HG02981 (cell line): ENCODE measurements at regions not wholly inside any gene's neighbourhood (a gene's known extent, or its start where the extent isn't known, plus 50 kb on each side); places are given as distances from the start of the nearest gene placed in this dataset.

Experiments
- ATAC-seq: cut with Tn5 transposase; IDR thresholded peaks from one replicate; pipeline ENCODE4 v1.9.1; 2021; ENCODE audit warnings: mild to moderate bottlenecking, moderate library complexity; ENCODE audit not compliant: unreplicated experiment

DNA sequence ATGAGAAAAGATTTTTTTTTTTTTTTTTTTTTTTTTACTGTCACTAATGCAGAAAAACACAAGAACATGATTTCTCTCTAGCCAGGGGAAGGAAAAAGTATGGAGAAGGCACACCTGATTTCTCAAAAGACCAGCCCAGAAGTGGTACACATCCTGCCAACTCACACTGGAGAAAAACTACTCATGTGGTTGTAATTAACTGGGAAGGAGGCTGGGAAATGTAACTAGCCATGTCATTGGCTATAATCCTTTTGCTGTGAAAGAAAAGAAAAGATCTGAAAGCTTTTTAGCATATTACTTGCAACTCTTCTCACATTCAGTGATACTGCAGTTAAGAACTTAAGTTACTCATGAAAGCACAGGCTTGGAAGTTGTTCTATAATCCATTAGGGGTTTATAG lies 195.9 kb upstream of the PMFBP1 start:
- no peak for ATAC-seq

DNA sequence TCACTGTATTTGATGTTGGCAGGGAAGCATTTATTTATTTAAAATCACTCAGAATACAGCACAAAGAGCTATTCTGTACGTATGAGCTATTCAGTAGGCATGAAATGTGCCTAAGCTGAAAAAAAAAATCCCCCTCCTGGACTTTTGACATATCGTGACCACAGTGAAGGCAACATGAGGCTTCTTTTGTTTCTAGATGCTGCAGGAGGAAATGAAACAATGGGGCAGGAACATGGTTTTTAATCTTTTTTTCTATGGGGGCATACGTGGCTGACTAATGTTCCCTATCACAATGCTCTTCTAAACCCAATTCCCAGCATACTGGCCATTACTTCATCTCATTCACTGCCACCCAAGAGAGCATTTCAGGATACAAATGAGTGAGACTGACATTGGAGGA lies 191.0 kb upstream of the PMFBP1 start:
- no peak for ATAC-seq

DNA sequence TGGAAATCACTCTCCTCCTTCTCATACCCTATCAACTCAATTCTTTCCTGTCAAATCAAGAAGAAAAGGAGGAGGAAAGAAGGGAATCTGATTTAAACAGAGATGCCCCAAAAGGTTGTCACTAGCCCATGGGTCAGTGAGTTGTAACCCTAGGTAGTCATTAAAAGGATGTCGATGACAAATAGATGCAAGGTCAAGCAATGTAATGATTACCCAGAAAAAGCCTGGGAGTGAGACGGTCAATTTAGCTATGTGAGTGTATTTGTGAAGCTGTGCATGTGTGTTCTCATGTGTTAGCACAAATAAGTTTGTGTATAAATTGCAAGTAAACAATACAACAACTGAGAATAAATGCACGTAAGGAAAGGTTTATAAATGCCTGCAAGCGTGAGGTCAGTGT lies 190.5 kb upstream of the PMFBP1 start:
- ATAC-seq = no peak

DNA sequence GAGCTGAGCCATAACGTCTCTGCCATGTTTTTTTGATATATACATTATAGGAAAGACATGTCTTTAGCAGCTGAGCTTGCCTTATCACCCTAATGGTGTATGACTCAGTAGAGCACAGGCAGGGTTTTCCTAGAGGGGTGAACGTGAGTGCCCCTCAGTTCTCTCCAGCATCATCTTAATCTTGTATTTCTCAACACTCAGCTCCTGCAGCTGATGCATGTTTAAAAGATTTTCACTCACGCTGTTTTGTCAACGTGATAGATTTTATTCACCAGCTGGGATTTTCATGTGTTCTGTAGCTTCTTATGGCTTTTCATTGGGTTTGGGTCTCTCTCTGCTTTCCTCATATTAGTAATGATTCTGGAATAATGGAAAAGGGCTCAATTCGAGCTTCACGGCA lies 186.0 kb upstream of the PMFBP1 start:
- ATAC-seq = no peak

DNA sequence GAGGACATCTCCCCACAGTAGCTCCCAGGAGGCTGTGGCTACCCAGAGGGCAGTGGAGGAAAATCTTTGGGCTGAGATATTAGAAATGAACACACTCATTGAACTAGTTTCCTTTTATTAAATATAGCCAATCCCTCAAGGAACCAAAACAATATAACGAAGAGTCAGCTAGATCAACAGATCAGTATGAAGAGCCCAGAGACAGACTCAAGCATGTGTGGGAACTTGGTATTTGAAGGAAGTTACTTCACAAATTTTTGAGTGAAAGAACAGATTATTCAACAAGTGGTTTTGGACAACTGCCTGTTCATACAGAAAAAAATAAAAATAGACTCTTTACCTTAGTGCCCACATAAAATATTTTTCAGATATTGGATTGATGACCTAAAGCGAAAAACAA lies 183.6 kb upstream of the PMFBP1 start:
- ATAC-seq = no peak

DNA sequence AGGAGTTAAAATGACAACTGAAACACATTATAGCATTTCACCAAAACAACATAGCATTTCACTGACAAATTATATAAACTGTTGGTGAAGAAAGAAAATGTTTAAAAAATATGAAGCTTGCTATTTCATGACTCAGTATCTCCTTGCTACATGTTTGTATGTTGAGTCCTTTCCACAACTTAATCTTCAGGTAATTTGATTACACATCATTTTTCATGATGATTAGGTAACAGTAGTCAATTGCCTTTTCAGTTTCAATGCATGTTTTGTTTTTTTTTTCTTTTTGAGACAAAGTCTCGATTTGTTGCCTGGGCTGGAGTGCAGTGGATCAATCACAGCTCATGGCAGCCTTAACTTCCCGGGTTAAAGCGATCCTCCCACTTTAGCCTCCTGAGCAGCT lies 177.8 kb upstream of the PMFBP1 start:
- no peak for ATAC-seq

DNA sequence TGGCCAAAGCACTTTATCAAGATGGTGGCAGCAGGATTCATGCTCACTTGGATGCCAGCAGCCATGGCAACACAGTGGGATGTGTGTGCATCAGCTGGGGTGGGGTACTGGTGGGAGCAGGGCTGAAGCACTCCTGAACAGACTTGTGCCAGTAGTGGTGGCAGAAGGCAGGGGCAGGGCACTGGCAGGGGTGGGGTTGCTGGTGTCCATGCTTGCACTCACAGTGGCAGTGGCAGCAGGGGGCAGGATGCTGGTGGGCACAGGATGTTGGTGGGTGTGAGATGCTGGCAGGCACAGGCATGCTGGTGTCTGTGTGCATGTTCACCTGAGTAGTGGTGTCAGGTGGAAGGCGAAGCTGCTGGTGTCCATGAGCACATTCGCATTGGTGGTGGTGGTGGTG lies 161.0 kb upstream of the PMFBP1 start:
- no peak for ATAC-seq

DNA sequence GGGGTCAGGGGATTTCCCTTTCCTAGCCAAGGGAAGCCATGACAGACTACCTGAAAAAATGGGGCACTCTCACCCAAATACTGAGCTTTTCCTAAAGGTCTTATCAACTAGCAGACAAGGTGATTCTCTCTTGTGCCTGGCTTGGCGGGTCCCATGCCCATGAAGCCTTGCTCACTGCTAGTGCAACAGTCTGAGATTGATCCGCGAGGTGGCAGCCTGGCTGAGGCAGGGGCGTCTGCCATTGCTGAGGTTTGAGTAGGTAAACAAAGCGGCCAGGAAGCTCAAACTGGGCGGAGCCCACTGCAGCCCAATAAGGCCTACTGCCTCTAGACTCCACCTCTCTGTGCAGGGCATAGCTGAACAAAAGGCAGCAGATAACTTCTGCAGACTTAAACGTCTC lies 152.6 kb upstream of the PMFBP1 start:
- ATAC-seq = no peak

DNA sequence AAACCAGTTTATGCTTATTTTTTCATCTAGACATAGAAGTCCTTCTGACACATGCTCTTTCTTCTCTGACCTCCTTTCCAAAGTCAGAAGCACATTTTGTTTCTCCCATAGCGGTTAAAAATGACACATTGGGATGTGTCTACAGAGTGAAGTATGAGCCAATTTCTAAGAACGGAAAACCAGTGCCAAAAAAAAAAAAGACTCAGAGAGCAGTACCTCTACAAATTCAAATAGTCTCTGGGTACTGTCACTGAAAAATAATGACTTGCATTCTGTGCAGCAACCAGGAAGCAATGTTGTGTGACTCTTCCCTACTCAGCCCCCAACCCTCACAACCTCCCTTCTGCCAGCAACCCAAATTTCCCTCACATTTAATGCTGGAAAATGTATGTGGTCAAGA lies 145.5 kb upstream of the PMFBP1 start:
- no peak for ATAC-seq

DNA sequence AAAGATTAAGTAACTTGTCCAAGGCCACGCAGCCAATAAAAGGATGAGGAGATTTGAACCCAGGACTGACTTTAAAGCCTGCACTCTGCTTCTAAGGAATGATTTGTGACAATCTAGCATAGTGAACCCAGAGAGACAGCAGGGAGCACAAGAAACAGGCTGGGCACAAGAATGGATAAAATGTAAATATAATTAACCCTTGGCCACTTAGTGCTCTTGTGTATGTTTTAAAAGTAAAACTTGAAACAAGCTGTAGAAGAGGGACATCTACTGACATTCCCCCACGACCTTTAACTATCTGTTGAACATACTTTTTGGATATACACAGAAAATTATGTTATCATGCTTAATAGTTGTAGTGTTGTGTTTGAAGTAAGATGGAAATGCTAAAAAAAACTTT lies 141.9 kb upstream of the PMFBP1 start:
- ATAC-seq = no peak

DNA sequence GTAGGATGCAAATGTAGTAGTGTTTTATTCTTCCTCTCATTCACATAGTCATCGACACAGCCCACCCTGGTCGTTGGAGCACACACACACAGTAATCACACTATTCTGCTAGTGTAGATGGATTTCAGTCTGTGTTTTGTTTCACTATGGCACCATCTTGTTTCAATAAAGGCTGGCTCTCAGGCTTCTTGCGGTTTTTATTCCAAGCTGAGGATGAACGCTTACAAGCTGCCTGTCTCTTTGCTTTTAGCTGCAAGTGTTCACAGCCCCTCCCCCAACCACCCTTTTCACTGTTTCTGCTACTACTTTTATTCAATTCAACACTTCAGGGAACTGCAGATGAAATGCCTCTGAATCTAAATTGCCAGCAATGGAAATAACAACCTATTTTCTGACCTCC lies 140.9 kb upstream of the PMFBP1 start:
- no peak for ATAC-seq

DNA sequence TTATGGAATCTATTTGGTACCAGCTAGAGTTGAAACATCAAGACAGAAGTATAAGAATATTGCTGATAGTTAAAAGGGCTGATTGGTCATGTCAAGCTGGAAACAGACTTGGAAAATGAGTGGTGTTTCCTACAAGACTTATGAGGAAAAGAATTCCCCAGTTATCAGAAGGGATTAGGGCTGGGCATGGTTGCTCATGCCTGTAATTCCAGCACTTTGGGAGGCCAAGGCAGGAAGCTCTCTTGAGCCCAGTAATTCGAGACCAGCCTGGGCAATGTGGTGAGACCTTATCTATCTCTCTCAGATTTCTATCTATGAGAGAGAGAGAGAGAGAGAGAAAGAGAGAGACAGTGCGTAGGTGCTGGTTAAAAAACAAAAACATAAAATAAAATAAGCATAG lies 139.5 kb upstream of the PMFBP1 start:
- no peak for ATAC-seq

DNA sequence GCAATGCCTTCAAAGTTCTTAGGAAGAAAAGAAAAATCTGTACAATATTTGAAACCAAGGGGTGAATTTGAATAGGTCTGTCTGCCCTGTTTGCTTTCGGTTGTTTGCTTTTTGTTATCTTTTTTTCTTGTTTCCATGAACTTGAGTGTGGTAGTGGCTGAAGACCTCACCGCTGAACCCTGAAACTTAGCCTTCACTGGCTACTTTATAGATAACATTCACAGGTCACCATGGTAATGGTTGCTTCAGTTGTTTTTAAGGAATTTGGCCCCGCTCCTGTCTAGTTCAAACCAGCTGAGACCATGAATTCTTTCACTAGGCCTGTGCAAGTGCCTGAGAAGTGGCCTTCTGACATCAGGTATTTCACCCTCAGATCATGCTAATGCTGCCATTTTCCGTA lies 137.0 kb upstream of the PMFBP1 start:
- ATAC-seq = no peak

DNA sequence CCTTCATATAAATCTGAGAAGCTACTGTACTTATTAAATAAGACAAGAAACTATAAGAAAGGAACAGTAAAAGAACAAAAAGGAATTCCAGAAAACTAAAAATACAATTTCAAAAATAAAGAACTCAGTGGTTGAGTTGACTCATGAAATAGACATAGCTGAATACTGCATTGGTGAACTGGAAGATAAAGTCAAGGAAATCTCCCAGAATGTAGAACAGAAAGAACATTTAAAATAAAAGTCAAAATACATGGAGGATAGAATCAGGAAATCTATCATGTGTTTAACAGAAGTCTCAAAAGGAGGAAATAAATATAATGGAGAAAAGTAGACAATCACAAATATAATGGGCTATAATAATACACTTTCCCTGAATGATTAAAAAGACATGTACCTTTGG lies 136.4 kb upstream of the PMFBP1 start:
- no peak for ATAC-seq

DNA sequence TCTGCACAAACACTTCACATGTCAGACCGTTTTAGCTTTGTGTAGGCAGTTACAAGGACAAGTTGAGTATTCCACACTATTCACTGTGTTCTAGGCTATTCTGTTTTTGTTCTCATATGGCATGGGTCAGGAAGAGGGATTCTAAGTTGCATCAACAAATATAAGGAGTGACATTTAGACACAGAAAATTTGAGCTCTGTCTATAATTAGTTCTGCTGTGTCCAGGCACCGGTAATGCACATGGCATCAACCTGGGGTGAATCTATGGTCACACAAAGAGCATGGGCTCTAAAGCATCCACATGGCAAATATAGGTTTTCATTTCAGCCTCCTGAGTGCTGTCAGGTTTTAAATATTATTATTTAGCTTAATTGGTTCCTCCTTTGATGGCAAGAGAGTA lies 130.4 kb upstream of the PMFBP1 start:
- no peak for ATAC-seq

DNA sequence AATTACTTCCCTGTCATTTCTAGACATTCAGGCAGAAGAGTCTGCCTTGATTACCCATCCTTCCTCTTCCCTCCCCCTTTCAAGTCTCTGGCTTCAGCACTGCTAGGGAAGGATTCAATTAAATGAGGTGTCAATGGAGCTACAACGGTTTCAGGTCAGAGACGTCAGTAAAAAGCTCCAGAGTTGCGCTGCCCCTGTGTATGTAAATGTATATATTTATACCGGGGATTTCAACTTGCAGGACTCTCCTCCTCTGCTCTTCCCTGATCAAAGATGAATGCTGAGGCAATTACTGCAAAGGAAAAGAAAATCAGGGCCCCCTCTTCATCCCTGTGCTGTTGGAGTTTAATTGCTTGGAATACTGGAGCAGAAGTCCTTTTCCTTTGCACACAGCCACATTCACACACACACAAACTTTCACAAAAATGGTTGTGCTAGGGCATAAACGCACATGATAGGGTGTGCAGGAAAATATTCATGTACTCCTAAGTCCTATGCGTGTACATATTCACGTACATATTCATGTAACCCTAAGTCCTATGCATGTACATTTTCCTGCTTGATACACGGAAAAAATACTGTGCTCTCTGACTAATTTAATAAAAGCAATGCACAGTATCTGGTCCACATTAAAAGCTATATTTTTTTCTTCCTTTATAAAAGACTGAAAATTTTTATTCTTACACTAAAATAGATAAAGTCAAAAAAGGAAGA lies 129.7 kb upstream of the PMFBP1 start:
- ATAC-seq = no peak

DNA sequence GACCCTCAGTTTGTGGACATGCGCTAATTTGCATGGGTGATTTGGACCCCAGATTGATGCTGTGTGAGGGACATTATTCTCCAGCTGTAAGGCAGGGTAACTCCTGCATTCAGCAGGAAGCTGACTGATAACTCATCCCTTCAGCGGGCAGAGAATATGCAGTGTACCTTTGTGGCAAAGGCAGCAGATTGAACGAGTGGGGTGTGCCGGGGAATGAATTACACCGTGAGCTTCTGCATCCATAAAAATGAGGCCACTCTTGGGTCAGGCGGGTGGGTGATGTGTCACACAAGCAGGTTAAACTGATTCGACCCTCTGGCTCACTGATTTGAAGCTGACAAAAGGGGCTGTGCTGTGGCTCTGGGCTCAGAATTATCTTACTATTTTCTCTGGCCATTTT lies 128.9 kb upstream of the PMFBP1 start:
- ATAC-seq = no peak

DNA sequence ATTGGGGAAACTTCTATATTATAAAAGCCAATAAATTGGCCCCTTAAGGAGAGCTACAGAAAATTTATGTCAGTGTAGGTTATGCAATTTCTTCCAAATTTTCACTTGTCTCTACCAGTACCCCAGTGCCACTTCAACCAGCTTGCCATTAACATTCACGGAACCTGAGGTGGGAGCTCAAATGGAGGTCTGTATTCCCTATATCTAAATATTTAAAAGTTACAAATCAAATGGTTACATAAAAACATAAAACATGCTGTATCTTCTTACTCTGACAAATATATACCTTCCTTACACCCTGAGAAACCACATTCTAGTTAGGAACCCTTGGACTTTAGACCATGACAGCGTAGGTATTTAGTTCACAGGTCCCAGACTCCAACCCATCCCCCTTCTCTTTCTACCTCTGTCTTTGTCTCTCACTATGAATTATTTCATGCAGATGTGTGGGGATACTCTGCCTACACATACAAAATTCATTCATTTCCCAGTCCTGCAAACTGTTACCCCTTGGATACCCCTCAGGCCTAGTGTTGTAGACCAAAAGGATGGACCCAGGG lies 127.8 kb upstream of the PMFBP1 start:
- no peak for ATAC-seq

DNA sequence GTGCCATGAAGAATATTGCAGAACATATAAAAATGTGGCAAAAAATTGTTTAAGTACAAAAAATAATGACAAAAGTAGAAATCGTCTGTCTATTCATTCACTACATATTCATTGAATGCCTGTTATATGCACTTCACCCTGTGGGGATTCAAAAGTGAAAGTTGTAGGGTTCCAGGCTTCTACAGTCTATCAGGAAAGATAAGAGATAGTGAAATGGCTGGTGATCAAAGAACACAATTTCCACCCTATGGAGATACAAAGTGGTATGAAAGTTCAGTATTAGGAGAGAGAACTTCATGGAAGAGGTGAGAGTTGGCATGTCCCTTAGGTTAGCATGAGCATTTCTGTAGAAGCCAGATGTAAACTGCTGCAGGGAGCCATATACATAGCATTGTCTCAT lies 127.0 kb upstream of the PMFBP1 start:
- no peak for ATAC-seq

DNA sequence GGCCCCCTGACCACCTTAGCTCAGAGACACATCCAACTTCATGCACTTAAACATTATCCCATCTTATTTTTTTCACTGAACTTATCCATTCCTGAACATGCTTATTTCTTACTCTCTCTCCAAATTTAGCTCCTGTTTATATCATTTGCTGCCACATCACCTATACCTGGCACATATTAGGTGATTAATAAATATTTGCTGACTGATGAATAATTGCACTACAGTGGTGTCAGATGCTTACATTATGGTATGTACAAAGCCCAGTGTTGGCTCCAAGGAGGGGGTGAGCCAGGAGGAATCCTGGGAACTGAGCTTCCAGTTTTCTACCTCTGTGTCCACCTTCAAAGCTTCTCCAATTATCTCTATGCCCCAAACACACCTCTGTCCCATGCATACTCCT lies 124.0 kb upstream of the PMFBP1 start:
- no peak for ATAC-seq

DNA sequence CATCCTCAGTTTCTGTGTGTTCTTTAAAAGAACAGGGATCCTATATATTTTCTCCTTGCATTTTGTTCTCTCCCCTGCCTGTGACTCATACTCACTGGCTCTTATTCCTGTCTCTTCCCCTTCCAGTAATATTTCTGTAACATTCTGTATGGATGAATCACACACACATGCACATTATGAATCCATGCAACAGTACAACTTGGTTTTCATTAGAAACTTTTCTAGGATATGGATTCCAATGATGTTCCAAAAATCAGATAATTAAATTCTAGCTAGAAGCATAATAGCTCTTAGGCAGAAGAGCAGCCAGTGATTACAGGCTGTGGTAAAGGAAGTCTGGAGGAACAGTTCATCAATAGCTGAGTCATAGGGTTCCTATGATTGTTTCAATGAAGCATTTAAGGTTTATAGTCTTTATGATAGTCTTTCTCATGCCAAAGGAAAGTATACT lies 119.6 kb upstream of the PMFBP1 start:
- ATAC-seq = no peak

DNA sequence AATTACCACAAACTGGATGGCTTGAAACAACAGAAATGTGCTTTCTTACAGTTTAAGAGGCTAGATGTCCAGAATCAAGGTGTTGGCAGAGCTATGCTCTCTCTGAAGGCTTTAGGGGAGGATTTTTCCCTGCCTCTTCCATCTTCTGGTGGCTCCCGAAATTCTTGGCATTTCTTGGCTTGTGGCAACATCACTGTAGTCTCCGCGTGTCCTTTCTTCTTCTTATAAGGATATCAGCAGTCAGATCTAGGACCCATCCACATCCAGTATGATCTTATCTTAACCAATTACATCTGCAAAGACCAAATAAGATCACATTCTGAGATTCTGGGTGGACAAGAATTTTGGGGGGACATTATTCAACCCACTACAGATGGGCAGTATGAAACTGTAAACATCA lies 119.2 kb upstream of the PMFBP1 start:
- ATAC-seq = no peak

DNA sequence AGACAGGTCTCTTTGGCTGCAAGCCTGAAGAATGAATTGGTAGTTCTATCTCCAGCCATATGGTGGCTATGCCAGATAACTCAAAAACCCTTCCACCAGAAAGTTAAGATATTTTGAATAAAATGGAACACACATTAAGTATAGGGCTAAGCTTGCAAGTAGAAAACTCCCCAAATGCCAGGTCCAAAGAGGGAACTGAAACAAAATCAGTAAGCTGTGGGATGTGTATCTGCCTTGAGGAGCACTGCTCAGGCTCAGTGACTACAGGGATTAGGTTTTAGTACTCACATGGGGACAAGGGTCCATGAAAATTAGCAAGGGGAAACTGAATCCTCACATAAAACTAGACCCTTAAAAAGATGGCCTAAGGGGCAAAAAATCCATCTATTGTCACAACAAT lies 115.7 kb upstream of the PMFBP1 start:
- no peak for ATAC-seq
